GM03348 (cell line): ENCODE measurements at regions not wholly inside any gene's neighbourhood (a gene's known extent, or its start where the extent isn't known, plus 50 kb on each side); places are given as distances from the start of the nearest gene placed in this dataset.
"Not testable (repeated sequence)": the region's sequence is repeated elsewhere in the genome, so short reads cannot be mapped to it uniquely, and the experiment has no call there.

Experiments
- DNase-seq: peaks from one replicate; pipeline ENCODE4 v3.0.0; 2012; ENCODE audit warnings: low spot score

DNA sequence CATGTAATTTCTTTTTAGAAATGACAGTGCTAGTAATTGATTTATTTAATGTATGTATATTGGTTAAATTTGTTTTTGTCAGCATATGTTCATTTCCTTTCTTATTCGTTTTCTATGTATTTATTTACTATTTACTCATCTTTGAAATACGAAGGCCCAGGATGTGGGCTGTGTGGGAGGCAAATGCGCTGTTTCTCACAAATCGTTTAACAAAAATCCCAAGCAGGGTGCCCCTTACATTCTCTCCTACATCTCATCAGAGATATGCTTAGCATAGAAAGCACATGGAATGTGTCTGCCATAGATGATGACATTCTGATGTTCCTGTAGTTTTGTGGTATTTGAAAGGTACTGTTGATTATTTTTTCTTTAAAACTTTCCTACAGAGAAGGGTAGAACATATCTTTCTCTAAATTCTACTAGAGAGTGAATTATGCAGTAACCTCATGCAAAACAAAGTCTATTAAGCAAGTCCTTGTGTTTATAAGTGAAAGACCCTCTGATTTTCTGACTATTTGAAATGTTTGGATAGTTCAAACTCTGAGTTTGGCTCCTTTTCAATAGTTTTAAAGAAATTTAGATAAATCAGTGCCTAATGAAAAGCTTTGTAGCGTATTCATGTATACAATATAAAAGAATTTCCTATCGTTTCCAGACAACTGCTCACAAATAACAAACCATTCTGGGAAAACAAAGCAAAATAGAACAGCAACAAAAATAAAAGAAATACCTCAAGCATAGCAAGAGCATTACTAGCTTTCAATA, 111.1 kb upstream of the VGLL3 start:
- DNase-seq, result no peak

DNA sequence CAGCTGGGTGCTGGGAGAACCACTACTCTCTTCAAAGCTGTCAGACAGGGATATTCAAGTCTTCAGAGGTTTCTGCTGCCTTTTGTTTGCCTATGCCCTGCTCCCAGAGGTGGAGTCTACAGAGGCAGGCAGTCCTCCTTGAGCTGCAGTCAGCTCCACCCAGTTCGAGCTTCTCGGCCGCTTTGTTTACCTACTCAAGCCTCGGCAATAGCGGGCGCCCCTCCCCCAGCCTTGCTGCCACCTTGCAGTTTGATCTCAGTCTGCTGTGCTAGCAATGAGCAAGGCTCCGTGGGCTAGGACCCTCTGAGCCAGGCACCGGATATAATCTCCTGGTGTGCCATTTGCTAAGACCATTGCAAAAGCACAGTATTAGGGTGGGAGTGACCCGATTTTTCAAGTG, 106.8 kb upstream of the VGLL3 start:
- not testable (repeated sequence) for DNase-seq

DNA sequence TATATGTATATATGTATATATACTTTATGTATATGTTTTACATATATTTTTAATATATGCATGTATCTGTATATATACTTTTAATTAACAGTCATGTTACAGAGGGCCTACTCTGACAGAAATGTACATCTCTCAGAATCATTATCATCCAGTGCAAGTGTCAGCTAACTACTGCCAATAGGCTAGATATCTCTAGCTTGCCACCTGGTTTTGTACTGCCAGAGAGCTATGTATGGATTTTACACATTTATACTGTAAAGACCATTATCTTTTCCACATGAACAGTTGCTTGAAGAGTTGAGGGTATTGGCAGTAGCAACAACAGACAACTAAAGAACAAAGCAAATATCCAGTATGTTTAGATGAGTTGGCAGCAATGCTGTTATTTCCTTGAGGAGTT, 99.7 kb upstream of the VGLL3 start:
- no peak for DNase-seq

DNA sequence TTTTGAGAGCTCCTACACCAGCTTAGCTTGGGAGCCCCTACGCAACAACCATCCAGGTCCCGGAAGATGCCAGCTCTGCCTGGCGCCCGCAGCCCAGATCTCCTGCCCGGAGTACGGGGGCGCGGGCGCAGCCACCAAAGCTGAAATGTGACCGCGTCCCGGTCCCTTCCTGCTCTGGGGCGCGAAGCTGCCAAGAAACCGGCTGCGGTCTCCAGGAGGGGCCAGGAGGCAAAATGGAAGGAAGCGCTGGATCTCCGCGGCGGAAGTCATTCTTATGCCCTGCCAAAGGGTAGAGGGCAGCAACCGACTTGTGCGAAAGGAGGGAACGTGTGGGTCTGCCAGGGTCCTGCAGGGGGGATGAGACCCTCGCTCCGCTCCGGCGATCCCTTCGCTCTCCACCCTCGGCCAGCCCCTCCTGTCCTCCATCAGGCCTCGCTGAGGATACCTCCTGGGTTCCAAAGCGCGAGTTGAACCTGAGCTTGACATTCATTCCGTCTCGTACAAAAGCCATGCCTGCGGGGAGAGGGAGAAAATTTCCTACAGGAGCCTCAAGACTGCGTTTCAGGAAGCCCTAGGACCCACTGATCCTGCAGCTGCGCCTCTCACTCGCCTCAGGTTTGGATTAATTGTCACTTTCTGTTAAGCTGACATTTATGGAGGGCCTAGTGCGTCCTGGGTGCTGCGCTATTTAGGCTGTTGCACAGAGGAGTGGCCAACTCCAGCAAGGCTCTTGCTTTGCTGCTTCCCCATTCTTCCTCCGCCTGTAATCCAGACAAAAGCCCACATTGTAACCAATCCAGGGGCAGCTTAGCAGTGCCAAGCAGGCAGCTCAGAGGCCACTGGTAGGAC, 98.3 kb upstream of the VGLL3 start:
- DNase-seq, result peak; percentile 90

DNA sequence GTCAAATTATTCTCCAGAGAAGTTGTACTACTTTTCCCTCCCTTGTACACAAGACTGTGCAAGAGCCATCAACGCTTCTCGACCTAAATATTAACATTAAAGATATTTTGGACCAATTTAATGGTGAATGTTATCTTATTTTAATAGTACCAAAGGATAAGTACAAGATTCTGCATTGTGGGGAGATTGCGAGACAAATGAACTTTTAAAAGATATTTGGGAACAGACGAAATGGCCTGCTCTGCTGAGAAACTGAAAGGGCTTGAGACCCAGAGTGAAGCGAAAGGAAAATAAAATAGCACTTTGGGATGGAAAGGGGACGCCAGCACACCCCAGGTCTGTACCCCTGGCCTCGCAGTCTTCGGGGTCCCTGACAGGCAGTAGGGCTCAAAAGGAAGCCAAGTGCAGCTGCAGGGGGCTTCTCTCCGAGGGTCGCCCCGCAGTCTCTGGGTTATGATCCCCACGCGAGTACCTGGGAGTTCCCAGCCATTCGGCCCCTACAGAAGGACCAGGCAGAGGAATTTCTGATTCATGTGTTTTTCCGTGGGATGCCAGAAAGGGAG, 97.6 kb upstream of the VGLL3 start:
- no peak for DNase-seq

DNA sequence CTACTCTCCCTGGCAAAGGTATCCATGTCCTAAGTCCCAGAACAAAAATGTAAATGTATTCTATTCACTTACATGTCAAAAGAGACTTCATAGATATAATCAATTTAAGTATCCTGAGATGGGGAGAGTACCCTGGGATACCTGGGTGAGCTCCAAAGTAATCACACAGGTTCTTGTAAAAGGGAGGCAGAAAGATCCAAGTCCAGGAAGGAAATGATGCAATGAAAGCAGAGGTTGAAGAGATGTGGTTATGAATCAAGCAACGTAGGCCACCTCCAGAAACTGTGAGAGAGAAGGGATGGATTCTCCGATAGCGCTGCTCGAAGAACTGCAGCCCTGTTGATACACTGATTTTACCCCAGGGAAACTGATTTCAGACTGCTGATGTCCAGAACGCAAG, 93.9 kb upstream of the VGLL3 start:
- no peak for DNase-seq

DNA sequence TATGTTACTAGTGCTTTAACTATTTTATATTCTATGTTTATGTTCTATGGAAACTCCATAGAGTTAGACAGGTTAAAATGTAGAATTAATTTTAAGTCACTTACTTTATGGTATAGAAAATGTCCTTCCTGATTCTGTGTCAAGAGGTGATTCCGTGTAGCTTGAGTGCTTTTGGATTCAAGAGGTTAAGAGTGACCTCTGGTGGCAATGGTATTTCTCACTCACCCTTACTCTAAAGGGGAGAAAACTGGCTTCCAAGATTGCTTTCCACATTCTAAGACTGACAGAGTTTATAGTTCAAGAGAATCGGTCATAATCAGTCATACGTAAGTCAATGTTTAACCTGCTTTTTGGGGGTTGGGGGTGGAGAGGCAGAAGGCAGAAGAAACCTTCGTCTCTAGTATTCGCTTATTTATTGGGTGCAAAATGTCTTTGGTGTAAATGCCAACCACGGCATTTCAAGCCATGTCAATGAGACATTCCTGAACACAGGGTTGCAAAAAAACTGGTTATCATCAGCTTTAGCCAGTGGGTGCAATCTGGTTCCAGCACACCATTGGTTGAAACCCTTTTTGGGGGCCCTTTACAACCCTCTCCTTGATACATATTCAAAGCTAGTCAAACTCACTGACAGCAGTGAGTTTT, 92.0 kb upstream of the VGLL3 start:
- DNase-seq, result peak; percentile 68

DNA sequence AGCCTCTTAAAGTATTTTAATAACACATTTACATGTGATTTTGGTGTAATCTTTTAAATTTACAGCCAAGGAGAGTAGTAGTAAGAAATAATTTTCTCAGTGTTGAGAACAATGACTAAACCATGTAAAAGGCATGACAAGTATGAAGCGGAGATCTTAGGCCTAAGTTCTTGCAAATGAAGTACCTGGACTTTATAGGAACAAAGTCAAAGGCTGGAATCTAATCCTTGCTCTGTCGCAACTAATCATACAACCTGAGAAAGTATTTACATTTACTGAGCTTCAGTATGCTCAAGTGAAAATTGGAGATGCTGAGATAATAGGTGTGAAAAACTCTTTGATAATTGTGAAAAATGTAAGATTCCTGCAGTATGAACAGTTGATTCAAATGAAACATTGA, 86.4 kb upstream of the VGLL3 start:
- no peak for DNase-seq

DNA sequence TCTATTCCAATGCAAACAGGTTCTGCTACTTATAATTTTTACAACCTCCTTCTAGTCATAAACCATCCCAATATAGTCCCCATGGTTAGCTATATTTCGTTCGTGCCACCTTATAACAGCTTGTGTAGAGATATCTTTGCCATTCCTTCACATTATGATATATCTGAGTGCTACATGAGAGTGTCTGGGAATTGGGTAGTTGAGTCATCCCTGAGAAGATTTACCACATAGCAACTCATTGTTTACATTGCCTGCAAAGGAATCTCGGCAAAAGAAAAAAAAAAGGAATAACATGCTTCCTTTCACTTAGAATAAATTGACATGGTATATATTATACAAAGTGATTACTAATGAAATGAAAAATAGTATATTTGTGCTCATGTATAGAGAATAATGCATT, 86.0 kb upstream of the VGLL3 start:
- peak; percentile 27 for DNase-seq

DNA sequence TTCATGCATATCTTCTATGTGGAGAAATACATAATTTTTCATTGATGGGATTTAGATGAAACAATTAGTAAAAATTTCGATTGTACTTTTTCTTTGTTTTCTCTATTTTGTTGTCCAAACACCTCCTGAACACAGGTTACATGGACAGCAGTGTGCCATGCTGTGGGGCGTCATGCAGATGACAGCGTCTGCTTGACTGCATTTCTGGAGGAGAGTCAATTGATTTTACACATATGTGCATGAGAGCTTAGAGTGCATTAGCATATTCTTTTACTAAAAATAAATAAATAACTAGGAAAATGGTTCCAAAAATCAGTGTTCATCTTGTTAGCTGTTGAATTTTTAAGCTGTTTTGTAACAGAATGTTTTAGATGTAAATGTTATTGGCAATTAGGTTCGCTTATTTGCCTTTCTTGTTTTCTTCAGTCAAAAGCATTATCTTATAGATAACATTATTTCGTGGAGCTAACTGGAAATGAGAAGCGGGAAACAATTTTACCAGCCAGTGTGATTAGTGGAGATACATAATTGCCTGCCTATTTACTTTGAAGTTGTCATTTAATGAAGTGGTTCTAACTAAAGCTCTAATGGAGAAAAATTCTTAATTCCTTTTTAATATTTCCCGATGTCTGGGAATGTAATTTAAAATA, 82.7 kb upstream of the VGLL3 start:
- no peak for DNase-seq

DNA sequence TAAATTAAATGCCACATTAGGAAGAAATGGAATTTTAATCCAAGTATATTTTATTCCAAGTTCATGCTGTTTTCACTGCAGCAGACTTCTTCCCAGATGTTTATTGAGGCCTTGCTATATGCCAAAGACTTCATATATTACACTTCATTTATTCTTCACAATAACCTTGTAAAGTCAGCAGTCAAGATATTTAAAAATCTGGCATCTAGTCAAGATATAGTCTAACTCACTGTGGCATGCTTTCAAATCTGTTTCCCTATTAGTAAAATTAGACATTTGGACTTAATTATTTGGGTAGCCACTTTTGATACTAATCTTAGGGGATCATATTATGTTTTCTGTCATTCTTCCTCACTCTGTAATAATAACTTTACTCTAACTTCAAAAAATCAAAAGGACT, 81.5 kb upstream of the VGLL3 start:
- DNase-seq, result no peak

DNA sequence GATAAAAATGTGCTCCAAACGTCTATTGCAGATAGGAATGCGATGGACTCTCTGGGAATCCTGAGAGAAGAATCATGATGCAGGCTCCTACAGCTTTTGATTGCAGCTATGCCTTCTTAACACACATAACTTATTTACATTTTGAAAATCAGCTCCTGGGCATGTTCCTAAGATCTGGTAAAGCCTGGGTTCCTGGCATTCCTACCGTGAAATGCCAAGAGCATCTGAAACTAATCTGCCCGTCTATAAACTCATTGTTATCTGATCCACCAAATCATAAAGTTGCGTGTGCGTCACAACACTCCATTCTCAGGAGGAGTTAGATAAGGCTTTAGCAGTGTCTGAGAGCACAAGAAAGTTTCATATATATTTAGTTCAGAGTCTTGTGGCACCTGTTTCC, 79.0 kb upstream of the VGLL3 start:
- no peak for DNase-seq

DNA sequence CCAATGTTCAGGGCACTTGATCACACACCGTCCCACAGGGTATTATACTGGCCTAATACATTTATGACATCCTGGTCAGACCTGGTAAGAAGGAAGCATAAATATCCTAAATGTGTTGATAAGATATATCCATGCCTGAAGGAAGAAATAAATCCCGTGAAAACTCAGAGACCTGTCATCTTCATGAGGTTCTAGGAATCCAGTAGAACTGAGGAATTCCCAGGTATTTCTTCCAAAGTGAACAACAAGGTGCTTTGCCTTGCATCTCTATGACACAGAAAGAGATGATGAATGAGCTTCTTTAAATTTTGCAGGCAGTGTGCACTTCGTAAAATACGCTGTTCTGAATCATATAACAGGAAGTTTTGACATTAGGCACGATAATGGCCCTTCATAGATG, 78.1 kb upstream of the VGLL3 start:
- DNase-seq, result no peak

DNA sequence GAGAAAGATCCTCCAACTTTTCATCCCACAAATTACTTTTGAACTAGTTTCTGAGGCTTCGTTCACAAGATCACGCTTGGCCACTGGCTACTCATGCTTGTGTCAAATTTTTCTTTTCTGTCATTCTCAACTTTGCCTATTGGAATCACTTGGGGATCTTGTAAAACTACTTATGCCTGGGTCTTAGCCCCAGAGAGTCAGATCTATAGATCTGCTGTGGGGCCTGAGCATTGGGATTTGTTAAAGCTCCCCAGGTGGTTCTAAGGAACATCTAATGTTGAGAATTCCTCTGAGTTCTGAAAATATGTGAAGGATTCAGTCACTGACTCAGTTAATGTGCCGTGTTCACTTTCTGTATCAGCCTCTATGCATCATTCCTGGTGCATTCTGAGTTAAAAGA, 71.7 kb upstream of the VGLL3 start:
- DNase-seq, result no peak

DNA sequence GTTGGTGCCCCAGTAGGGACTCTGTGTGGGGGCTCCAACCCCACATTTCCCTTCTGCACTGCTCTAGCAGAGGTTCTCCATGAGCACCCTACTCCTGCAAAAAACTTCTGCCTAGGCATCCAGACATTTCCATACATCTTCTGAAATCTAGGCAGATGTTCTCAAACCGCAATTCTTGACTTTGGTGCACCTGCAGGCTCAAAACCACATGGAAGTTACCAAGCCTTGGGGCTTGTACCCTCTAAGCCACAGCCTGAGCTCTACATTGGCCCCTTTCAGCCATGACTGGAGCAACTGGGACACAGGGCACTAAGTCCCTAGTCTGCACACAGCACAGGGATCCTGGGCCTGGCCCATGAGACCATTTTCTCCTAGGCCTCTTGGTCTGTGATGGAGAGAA, 66.5 kb upstream of the VGLL3 start:
- no peak for DNase-seq

DNA sequence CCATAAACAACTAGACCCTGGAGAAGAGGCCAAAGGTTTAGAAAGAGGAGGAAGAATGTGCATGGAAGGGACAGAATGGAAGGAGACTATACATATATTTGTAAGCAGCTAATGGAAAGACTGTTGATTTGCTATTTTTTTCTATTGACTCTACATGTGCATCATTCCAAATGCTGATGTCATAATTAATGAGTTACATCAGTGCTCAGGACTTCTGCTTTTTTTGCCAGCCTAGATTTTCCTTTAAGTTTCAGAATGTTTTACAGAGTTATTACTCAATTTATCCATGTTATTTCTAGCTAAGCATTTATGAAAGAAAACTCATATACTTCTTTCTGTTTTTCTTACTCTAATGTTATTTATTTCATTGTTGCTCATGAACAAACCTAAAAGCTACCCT, 62.6 kb upstream of the VGLL3 start:
- no peak for DNase-seq

DNA sequence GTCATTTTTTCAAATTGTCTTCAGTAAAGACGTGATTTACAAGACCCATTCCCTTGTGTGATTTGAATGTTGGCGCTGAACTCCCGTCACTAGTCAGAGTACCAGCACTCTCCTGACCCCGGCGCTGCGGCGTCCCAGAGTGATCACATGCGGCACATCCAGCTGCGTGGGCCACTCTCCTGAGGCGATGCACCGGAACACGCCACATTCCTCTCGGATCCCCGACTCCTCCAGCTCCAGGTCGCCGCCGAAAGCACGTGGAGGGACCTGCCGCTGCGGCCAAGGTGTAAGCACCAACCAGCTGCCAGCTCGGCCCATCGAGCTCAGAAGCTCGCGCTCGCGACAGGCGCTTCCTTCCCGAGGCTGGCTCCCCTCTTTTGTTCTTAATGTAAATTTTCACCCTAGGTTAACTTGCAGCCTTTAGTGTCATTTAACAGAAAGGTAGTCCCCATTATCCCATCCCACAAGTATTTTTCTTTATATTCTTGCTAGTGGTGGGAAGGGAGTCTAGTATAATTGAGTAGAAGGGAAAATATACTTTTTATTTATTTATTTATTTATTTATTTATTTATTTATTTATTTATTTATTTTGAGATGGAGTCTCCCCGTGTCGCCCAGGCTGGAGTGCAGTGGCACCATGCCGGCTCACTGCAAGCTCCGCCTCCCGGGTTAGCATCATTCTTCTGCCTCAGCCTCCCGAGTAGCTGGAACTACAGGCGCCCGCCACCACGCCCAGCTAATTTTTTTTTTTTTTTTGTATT, 61.7 kb upstream of the VGLL3 start:
- no peak for DNase-seq

DNA sequence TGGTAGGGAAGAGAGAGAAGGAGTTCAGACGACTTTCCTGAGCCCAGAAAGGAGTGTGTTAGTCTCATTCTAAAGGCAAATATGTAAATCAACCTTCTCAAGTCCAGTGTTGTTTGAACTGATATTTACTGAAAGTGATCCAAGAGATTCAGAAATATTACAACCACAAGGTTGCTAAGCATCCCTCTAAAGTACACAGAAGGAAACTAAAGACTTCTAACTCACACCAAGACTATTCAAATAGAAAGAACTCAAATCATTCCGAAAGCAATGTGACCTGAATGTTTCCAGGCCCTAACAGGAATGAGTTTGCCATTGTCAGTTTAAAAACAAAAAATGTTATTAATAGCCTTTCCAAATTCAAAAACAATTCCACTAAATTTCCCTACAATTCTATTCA, 56.9 kb upstream of the VGLL3 start:
- no peak for DNase-seq

DNA sequence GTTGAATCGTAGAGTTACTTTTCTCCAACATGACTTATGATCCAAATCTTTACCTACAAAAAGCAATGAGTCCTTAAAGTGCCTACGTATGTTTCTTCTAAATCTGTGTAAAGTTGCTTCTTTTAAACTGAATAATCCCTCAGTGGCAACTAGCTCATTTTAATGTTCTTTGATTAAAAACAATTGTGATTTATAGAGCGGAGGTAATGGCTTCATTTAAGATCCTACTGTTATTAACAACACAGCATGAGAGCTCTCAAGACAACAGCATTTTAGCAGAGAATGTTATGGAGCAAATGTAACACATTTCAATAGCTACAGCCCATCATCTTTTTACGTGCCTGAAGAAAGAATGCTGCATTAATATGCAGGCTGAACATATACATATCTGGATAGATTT, 55.3 kb upstream of the VGLL3 start:
- DNase-seq, result no peak

DNA sequence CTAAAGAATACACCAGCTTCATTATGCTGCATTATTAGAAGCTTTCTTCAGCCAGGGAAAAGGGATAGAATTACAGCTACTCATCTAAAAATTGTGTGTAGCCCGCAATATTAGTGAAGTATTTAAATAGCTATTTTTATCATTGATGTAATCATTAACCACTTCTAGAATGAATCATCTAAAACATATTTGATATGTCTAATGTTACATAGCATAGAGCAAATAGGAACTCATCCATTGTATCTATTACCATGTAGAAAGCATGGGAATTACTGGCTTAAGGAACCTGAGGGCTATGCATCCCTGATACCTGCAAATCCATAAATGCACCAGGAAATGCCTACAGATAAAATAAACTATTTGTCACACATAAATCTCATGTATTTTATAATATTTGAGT, 54.5 kb upstream of the VGLL3 start:
- no peak for DNase-seq

DNA sequence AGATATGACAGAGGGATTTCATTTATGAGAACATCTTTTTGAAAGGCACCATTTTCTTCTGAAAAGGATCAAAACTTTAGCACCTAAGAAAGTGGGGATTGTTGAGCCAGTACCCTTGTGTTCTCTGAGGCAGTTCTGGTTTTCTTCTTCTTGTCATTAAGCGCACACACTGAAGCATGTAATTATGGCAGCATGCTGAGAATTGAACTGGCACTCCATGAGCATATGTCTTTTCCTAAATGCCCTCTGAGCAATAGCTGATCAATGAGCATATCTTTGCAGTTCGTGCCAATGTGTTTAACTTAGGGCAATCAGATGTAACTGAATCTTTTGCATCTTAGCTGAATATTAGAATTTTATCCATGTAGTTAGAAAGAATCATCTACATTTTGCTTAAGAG, 53.9 kb upstream of the VGLL3 start:
- no peak for DNase-seq

DNA sequence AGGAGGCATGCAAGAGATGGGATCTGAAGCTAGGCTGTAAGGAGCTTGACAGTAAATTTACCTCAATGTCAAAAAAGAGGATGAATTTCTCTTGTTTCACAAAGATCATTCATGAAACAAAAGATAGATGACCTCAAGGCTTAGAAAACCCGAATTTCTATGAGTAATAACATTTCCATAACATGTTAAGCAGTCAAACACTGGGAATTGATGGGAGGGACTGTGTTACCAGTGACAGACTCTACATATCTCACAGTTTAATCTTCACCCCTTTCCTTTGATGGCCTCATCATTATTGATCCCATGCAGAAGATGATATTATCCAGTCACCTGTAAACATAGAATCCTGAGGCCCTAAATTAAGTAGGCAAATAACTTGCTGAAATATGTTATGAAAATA, 53.5 kb upstream of the VGLL3 start:
- no peak for DNase-seq
